Heart left ventricle (tissue), 13 donors: ENCODE measurements at regions not wholly inside any gene's neighbourhood (a gene's known extent, or its start where the extent isn't known, plus 50 kb on each side); places are given as distances from the start of the nearest gene placed in this dataset.

Experiments used
- CTCF ChIP-seq, 12 donors: fragments of 200-600 bp; sonication (generic) in 4 of 12; IDR thresholded peaks; one replicate each; pipeline versions ENCODE4 v1.5.0 to v1.8.0; 2018 to 2022; ENCODE audit warnings: antibody characterized with exemption in 12 of 12, mild to moderate bottlenecking in 5 of 12
- POLR2A ChIP-seq, 2 donors: fragments of 450-650 bp; IDR thresholded peaks; one replicate each; pipeline ENCODE4 v1.6.1; 2017; ENCODE audit warnings: antibody characterized with exemption in 2 of 2, mild to moderate bottlenecking in 2 of 2, moderate library complexity in 2 of 2
- donor health status: ischemic (EF 13 %, LVEDD 7.1; RV severe dilation, severe dysfunction).
- donor health status: DM: no; HTN: yes; CAD: no.
- donor health status: DM: no; HTN: no; CAD: no.
- donor health status: ischemic (EF 25% LVEDD 6.9; RV normal size, moderate dysfunction).
- donor health status: ischemic (EF 25% LVEDD 5.7; RV mildly dilated, moderate dysfunction).
- donor health status: ischemic (EF 35%, LVEDD 5.7; RV mildly dilated, moderate dysfunction).
- donor health status: nonischemic (EF 11% LVEDD 7.7; RV severe dilation, severe dysfunction).
- donor health status: DM: yes; HTN: yes; CAD: no.
- donor health status: PGD.
- donor health status: ischemic (EF 29% LVEDD 5.4; RV normal size, mild dysfunction).
- donor health status: nonischemic (EF 23%, LVEDD 6.1; RV moderate dilation, normal function).

- TF ChIP-seq CTCF (IDR thresholded peaks at IDR 0.05) (no peak), POLR2A (IDR thresholded peaks at IDR 0.05) (no peak)
Measured at GRCh38 chr20:56983813-56984212, 282.6 kb downstream of the BMP7 start.
